Uterus (tissue), 2 donors: ENCODE measurements at regions not wholly inside any gene's neighbourhood (a gene's known extent, or its start where the extent isn't known, plus 50 kb on each side); places are given as distances from the start of the nearest gene placed in this dataset.

Source experiments
- POLR2A ChIP-seq, 2 donors: fragments of 450-650 bp; IDR thresholded peaks; one replicate each; pipeline ENCODE4 v1.6.1; 2016; ENCODE audit warnings: antibody characterized with exemption in 2 of 2, mild to moderate bottlenecking in 1 of 2, moderate library complexity in 1 of 2
- TF ChIP-seq, protein P1 (sequence below), 4 experiments: fragments of 200-600 bp in 2 of 4; fragments of 450-650 bp in 2 of 4; sonication (generic) in 2 of 4; IDR thresholded peaks; one replicate each; pipeline ENCODE4 v1.5.1; 2016 to 2019; ENCODE audit warnings: antibody characterized with exemption in 4 of 4, mild to moderate bottlenecking in 2 of 4, moderate library complexity in 1 of 4

GRCh38 chr12:90060031-90060430 is 351.4 kb upstream of the ATP2B1 start:
- no peak for TF ChIP-seq POLR2A (IDR thresholded peaks at IDR 0.05)
- TF ChIP-seq, protein P1, sequence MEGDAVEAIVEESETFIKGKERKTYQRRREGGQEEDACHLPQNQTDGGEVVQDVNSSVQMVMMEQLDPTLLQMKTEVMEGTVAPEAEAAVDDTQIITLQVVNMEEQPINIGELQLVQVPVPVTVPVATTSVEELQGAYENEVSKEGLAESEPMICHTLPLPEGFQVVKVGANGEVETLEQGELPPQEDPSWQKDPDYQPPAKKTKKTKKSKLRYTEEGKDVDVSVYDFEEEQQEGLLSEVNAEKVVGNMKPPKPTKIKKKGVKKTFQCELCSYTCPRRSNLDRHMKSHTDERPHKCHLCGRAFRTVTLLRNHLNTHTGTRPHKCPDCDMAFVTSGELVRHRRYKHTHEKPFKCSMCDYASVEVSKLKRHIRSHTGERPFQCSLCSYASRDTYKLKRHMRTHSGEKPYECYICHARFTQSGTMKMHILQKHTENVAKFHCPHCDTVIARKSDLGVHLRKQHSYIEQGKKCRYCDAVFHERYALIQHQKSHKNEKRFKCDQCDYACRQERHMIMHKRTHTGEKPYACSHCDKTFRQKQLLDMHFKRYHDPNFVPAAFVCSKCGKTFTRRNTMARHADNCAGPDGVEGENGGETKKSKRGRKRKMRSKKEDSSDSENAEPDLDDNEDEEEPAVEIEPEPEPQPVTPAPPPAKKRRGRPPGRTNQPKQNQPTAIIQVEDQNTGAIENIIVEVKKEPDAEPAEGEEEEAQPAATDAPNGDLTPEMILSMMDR (IDR thresholded peaks at IDR 0.05), result no peak
